ENCODE measurements at regions not wholly inside any gene's neighbourhood (a gene's known extent, or its start where the extent isn't known, plus 50 kb on each side); places are given as distances from the start of the nearest gene placed in this dataset.

- no peak overlapping the region for H3K4me3 ChIP-seq (ENCODE audit: low read length)
- DNase-seq (ENCODE audit: low read depth, low spot score): no peak
These were observed 198.6 kb downstream of the FOXA2 start for GRCh38 chr20:22385602-22386305.

- no peak overlapping the region for H3K4me3 ChIP-seq (ENCODE audit: low read length)
- DNase-seq (ENCODE audit: low read depth, low spot score): no peak
These were observed 199.4 kb downstream of the FOXA2 start for GRCh38 chr20:22384978-22385377.

- no peak overlapping the region for H3K4me3 ChIP-seq (ENCODE audit: low read length)
- no peak for DNase-seq (ENCODE audit: low read depth, low spot score)
These were observed 201.2 kb downstream of the FOXA2 start for GRCh38 chr20:22383156-22383555.

- DNase-seq (ENCODE audit: low read depth, low spot score): no peak
These were observed 201.6 kb downstream of the FOXA2 start for GRCh38 chr20:22382742-22383141.

GRCh38 chr20:22381812-22382416, 202.5 kb downstream of the FOXA2 start:
- DNase-seq (ENCODE audit: low read depth, low spot score): no peak
- H3K4me3 ChIP-seq (ENCODE audit: low read length): no peak overlapping the region

More at GRCh38 chr20:22382742-22383141, 201.6 kb downstream of the FOXA2 start:
- no peak overlapping the region for H3K4me3 ChIP-seq (ENCODE audit: low read length)

GRCh38 chr20:22379472-22379871, 204.9 kb downstream of the FOXA2 start:
- no peak overlapping the region for H3K4me3 ChIP-seq (ENCODE audit: low read length)
- DNase-seq (ENCODE audit: low read depth, low spot score): no peak

GRCh38 chr20:22374678-22375590, 209.4 kb downstream of the FOXA2 start:
- no peak overlapping the region for H3K4me3 ChIP-seq (ENCODE audit: low read length)
- DNase-seq (ENCODE audit: low read depth, low spot score): no peak

GRCh38 chr20:22374066-22374465, 210.3 kb downstream of the FOXA2 start:
- no peak overlapping the region for H3K4me3 ChIP-seq (ENCODE audit: low read length)
- DNase-seq (ENCODE audit: low read depth, low spot score): no peak

GRCh38 chr20:22373164-22373895, 211.0 kb downstream of the FOXA2 start:
- H3K4me3 ChIP-seq (ENCODE audit: low read length): no peak overlapping the region
- no peak for DNase-seq (ENCODE audit: low read depth, low spot score)

- peak; percentile 89 for DNase-seq (ENCODE audit: low read depth, low spot score)
- no peak overlapping the region for H3K4me3 ChIP-seq (ENCODE audit: low read length)
These were observed 212.5 kb downstream of the FOXA2 start for GRCh38 chr20:22371843-22372242.

GRCh38 chr20:22370137-22370536, 214.2 kb downstream of the FOXA2 start:
- no peak overlapping the region for H3K4me3 ChIP-seq (ENCODE audit: low read length)
- no peak for DNase-seq (ENCODE audit: low read depth, low spot score)

- no peak for DNase-seq (ENCODE audit: low read depth, low spot score)
- no peak overlapping the region for H3K4me3 ChIP-seq (ENCODE audit: low read length)
These were observed 215.3 kb downstream of the FOXA2 start for GRCh38 chr20:22369100-22369499.

- no peak for DNase-seq (ENCODE audit: low read depth, low spot score)
- no peak overlapping the region for H3K4me3 ChIP-seq (ENCODE audit: low read length)
These were observed 216.1 kb downstream of the FOXA2 start for GRCh38 chr20:22368235-22368634.

GRCh38 chr20:22366631-22367030, 217.7 kb downstream of the FOXA2 start:
- H3K4me3 ChIP-seq (ENCODE audit: low read length): no peak overlapping the region
- no peak for DNase-seq (ENCODE audit: low read depth, low spot score)

- no peak overlapping the region for H3K4me3 ChIP-seq (ENCODE audit: low read length)
These were observed 229.7 kb downstream of the FOXA2 start for GRCh38 chr20:22354647-22355046.

GRCh38 chr20:22353586-22353985, 230.8 kb downstream of the FOXA2 start:
- H3K4me3 ChIP-seq (ENCODE audit: low read length): no peak overlapping the region
- DNase-seq (ENCODE audit: low read depth, low spot score): no peak

More at GRCh38 chr20:22354647-22355046, 229.7 kb downstream of the FOXA2 start:
- DNase-seq (ENCODE audit: low read depth, low spot score): no peak

GRCh38 chr20:22352019-22352418, 232.4 kb downstream of the FOXA2 start:
- H3K4me3 ChIP-seq (ENCODE audit: low read length): no peak overlapping the region
- DNase-seq (ENCODE audit: low read depth, low spot score): no peak

- no peak for DNase-seq (ENCODE audit: low read depth, low spot score)
- H3K4me3 ChIP-seq (ENCODE audit: low read length): no peak overlapping the region
These were observed 233.7 kb downstream of the FOXA2 start for GRCh38 chr20:22350624-22351023.

- DNase-seq (ENCODE audit: low read depth, low spot score): no peak
- no peak overlapping the region for H3K4me3 ChIP-seq (ENCODE audit: low read length)
These were observed 236.4 kb downstream of the FOXA2 start for GRCh38 chr20:22348010-22348409.

Data from Jurkat, Clone E6-1 (cell line).